ENCODE measurements at regions not wholly inside any gene's neighbourhood (a gene's known extent, or its start where the extent isn't known, plus 50 kb on each side); places are given as distances from the start of the nearest gene placed in this dataset.

- no peak for TF ChIP-seq CTCF (IDR thresholded peaks at IDR 0.05; ENCODE audit: unreplicated experiment in 3 of 3)
- H3K4me3 Mint-ChIP-seq, result no peak overlapping the region
- H3K4me1 Mint-ChIP-seq, result no peaks in the 10 kb centered on the region
- H3K36me3 Mint-ChIP-seq (ENCODE audit: low read depth), result no peaks in the 10 kb centered on the region
- no peaks in the 10 kb centered on the region for H3K27me3 Mint-ChIP-seq (ENCODE audit: low read depth)
- H3K27ac Mint-ChIP-seq, result no peak overlapping the region
- no peaks in the 10 kb centered on the region for H3K9me3 Mint-ChIP-seq
Observed at GRCh38 chr2:116733699-116734098, 1080.8 kb upstream of the DDX18 start.

GRCh38 chr2:116737951-116738350 is 1076.5 kb upstream of the DDX18 start:
- no peaks in the 10 kb centered on the region for H3K27me3 Mint-ChIP-seq (ENCODE audit: low read depth)
- H3K4me3 Mint-ChIP-seq, result no peak overlapping the region
- no peak for TF ChIP-seq CTCF (IDR thresholded peaks at IDR 0.05; ENCODE audit: unreplicated experiment in 3 of 3)
- H3K27ac Mint-ChIP-seq, result no peak overlapping the region
- H3K4me1 Mint-ChIP-seq, result no peaks in the 10 kb centered on the region
- no peaks in the 10 kb centered on the region for H3K9me3 Mint-ChIP-seq
- H3K36me3 Mint-ChIP-seq (ENCODE audit: low read depth), result no peaks in the 10 kb centered on the region

- no peak overlapping the region for H3K4me3 Mint-ChIP-seq
- no peaks in the 10 kb centered on the region for H3K4me1 Mint-ChIP-seq
- H3K9me3 Mint-ChIP-seq, result no peaks in the 10 kb centered on the region
- H3K27ac Mint-ChIP-seq, result no peak overlapping the region
- H3K36me3 Mint-ChIP-seq (ENCODE audit: low read depth), result no peaks in the 10 kb centered on the region
- peak; percentile 37 to 72 (median 49) for TF ChIP-seq CTCF (IDR thresholded peaks at IDR 0.05; ENCODE audit: unreplicated experiment in 3 of 3)
- H3K27me3 Mint-ChIP-seq (ENCODE audit: low read depth), result no peaks in the 10 kb centered on the region
Observed at GRCh38 chr2:116747103-116747502, 1067.4 kb upstream of the DDX18 start.

GRCh38 chr2:116749994-116750393 is 1064.5 kb upstream of the DDX18 start:
- Mint-ChIP-seq H3K4me3 (no peak overlapping the region), H3K36me3 (ENCODE audit: low read depth) (no peaks in the 10 kb centered on the region), H3K4me1 (peaks cover 4% of the 10 kb centered on the region), H3K27me3 (ENCODE audit: low read depth) (no peaks in the 10 kb centered on the region), H3K27ac (no peak overlapping the region), H3K9me3 (no peaks in the 10 kb centered on the region)
- TF ChIP-seq CTCF (IDR thresholded peaks at IDR 0.05; ENCODE audit: unreplicated experiment in 3 of 3), result no peak

GRCh38 chr2:116754381-116755101 is 1060.0 kb upstream of the DDX18 start:
- Mint-ChIP-seq H3K9me3 (no peaks in the 10 kb centered on the region), H3K27ac (peak overlapping the region in 2 of 3 experiments; percentile 27 to 71), H3K4me3 (no peak overlapping the region), H3K4me1 (peaks cover 4% of the 10 kb centered on the region), H3K27me3 (ENCODE audit: low read depth) (no peaks in the 10 kb centered on the region), H3K36me3 (ENCODE audit: low read depth) (no peaks in the 10 kb centered on the region)
- no peak for TF ChIP-seq CTCF (IDR thresholded peaks at IDR 0.05; ENCODE audit: unreplicated experiment in 3 of 3)

GRCh38 chr2:116761864-116762263 is 1052.6 kb upstream of the DDX18 start:
- no peaks in the 10 kb centered on the region for H3K9me3 Mint-ChIP-seq
- H3K36me3 Mint-ChIP-seq (ENCODE audit: low read depth), result no peaks in the 10 kb centered on the region
- H3K4me1 Mint-ChIP-seq, result no peaks in the 10 kb centered on the region
- no peak overlapping the region for H3K4me3 Mint-ChIP-seq
- no peaks in the 10 kb centered on the region for H3K27me3 Mint-ChIP-seq (ENCODE audit: low read depth)
- no peak overlapping the region for H3K27ac Mint-ChIP-seq
- TF ChIP-seq CTCF (IDR thresholded peaks at IDR 0.05; ENCODE audit: unreplicated experiment in 3 of 3), result no peak

Measured in nephron (organoid).